HCT116 (cell line): ENCODE measurements at regions not wholly inside any gene's neighbourhood (a gene's known extent, or its start where the extent isn't known, plus 50 kb on each side); places are given as distances from the start of the nearest gene placed in this dataset.

Source experiments
- ATAC-seq: fragments of 200-7000 bp; cut with Tn5 transposase; 2 replicates; pipeline ENCODE4 v1.9.1; 2020; ENCODE audit warnings: mild to moderate bottlenecking, moderate library complexity
- BruUV-seq: library from RNA; stranded (reverse); fragments of 400-500 nt; replicated peaks from 2 replicates; lab custom pipeline; 2021; lab: Mats Ljungman, UMichigan
- CTCF ChIA-PET: fragments of 300-600 bp; sonication (Branson Sonifier 250); formaldehyde crosslinking; loops from one replicate; lab custom pipeline; 2021; ENCODE audit warnings: antibody characterized with exemption; lab: Charles Lee
- POLR2A ChIA-PET: fragments of 300-600, 350-600 bp; sonication (Branson Sonifier 250); formaldehyde crosslinking; loops from one replicate; lab custom pipeline; 2021; ENCODE audit warnings: antibody characterized with exemption; lab: Charles Lee
- RAD21 ChIA-PET, 2 experiments: fragments of 300-600 bp; sonication (Branson Sonifier 250); formaldehyde crosslinking; loops; one replicate each; lab custom pipeline; 2023; ENCODE audit warnings: low total read pairs in 2 of 2; ENCODE audit not compliant: uncharacterized antibody in 2 of 2, unreplicated experiment in 2 of 2, low non-redundant PET in 1 of 2; lab: Charles Lee
- DNase-seq: peaks from one replicate; pipeline ENCODE4 v3.0.0-alpha.2; 2010; ENCODE audit warnings: low read depth, low spot score
- H2AFZ ChIP-seq: fragments of 200-600 bp; shearing (Covaris generic), sonication (generic); 2 replicates; pipeline ENCODE4 v1.6.1; 2017; ENCODE audit warnings: low read depth, mixed run types, mixed read lengths, antibody characterized with exemption, low read length; ENCODE audit not compliant: poor library complexity, severe bottlenecking
- H3K27ac ChIP-seq: 2 replicates; pipeline ENCODE4 v1.5.1; 2012; ENCODE audit warnings: low read depth, low read length
- H3K27me3 ChIP-seq: fragments of 200-600 bp; sonication (generic); 2 replicates; pipeline ENCODE4 v1.6.1; 2016; ENCODE audit warnings: mixed run types, low read length, mixed read lengths; ENCODE audit not compliant: insufficient read depth
- H3K36me3 ChIP-seq, 2 experiments: fragments of 200-500 bp in 1 of 2; fragments of 200-600 bp in 1 of 2; sonication (Bioruptor generic) in 1 of 2; sonication (generic) in 1 of 2; 2 replicates each; pipeline versions ENCODE4 v1.5.1 to v1.6.1; 2014 to 2016; ENCODE audit warnings: low read length in 2 of 2, inconsistent platforms in 1 of 2, mixed read lengths in 1 of 2, mixed run types in 1 of 2; ENCODE audit not compliant: insufficient read depth in 2 of 2, control insufficient read depth in 1 of 2
- H3K4me1 ChIP-seq, 2 experiments: fragments of 200-600 bp in 1 of 2; sonication (generic) in 1 of 2; 2 replicates each; pipeline versions ENCODE4 v1.5.1 to v1.6.1; 2012 to 2017; ENCODE audit warnings: low read length in 2 of 2, inconsistent platforms in 1 of 2, mild to moderate bottlenecking in 1 of 2, mixed read lengths in 1 of 2, mixed run types in 1 of 2, moderate library complexity in 1 of 2; ENCODE audit not compliant: insufficient read depth in 2 of 2, control insufficient read depth in 1 of 2
- H3K4me2 ChIP-seq: fragments of 200-600 bp; sonication (generic); 2 replicates; pipeline ENCODE4 v1.6.1; 2017; ENCODE audit warnings: mixed run types, low read length, mixed read lengths
- H3K4me3 ChIP-seq, 2 experiments: fragments of 200-600 bp in 1 of 2; sonication (generic) in 1 of 2; replicated peaks in 1 of 2; 2 replicates each; pipeline ENCODE4 v1.5.1; 2011 to 2016; ENCODE audit warnings: low read length in 2 of 2, control low read depth in 1 of 2, low read depth in 1 of 2, mild to moderate bottlenecking in 1 of 2, mixed read lengths in 1 of 2, mixed run types in 1 of 2
- H3K79me2 ChIP-seq: fragments of 200-600 bp; sonication (generic); 2 replicates; pipeline ENCODE4 v1.6.1; 2017; ENCODE audit warnings: mild to moderate bottlenecking, mixed run types, low read length, moderate library complexity, mixed read lengths; ENCODE audit not compliant: insufficient read depth
- H3K9ac ChIP-seq: fragments of 200-600 bp; sonication (generic); 2 replicates; pipeline ENCODE4 v1.6.1; 2016; ENCODE audit warnings: low read length, mixed read lengths
- H3K9me2 ChIP-seq: fragments of 200-600 bp; sonication (generic), shearing (Covaris generic); 2 replicates; pipeline ENCODE4 v1.6.1; 2017; ENCODE audit warnings: mixed run types, mild to moderate bottlenecking, moderate library complexity; ENCODE audit not compliant: insufficient read depth
- H3K9me3 ChIP-seq, 2 experiments: fragments of 200-500 bp in 1 of 2; fragments of 200-600 bp in 1 of 2; sonication (Bioruptor generic) in 1 of 2; sonication (generic) in 1 of 2; 2 replicates each; pipeline ENCODE4 v1.6.1; 2014 to 2017; ENCODE audit warnings: low read length in 2 of 2, mixed read lengths in 2 of 2, inconsistent platforms in 1 of 2, low read depth in 1 of 2, mild to moderate bottlenecking in 1 of 2, mixed run types in 1 of 2, moderate library complexity in 1 of 2; ENCODE audit not compliant: control insufficient read depth in 1 of 2, insufficient read depth in 1 of 2
- H4K20me1 ChIP-seq: fragments of 200-600 bp; sonication (generic), shearing (Covaris generic); 2 replicates; pipeline ENCODE4 v1.6.1; 2017; ENCODE audit warnings: mixed run types, mild to moderate bottlenecking, moderate library complexity; ENCODE audit not compliant: insufficient read depth
- ATF3 ChIP-seq: IDR thresholded peaks from 2 replicates; pipeline ENCODE4 v1.6.1; 2012
- CEBPB ChIP-seq: IDR thresholded peaks from 2 replicates; pipeline ENCODE4 v1.6.1; 2012; ENCODE audit warnings: low read depth
- EGR1 ChIP-seq: IDR thresholded peaks from 2 replicates; pipeline ENCODE4 v1.6.1; 2012; ENCODE audit warnings: low read depth
- ELF1 ChIP-seq: IDR thresholded peaks from 2 replicates; pipeline ENCODE4 v1.6.1; 2012; ENCODE audit warnings: low read depth, borderline replicate concordance
- EZH2 ChIP-seq: fragments of 200-600 bp; sonication (generic); IDR thresholded peaks from 2 replicates; pipeline ENCODE4 v1.6.1; 2017; ENCODE audit warnings: antibody characterized with exemption, mixed run types
- EZH2phosphoT487 ChIP-seq: fragments of 200-600 bp; IDR thresholded peaks from 2 replicates; pipeline ENCODE4 v1.6.1; 2018; ENCODE audit warnings: antibody characterized with exemption, borderline replicate concordance
- JUND ChIP-seq: IDR thresholded peaks from 2 replicates; pipeline ENCODE4 v1.6.1; 2012
- MAX ChIP-seq: IDR thresholded peaks from 2 replicates; pipeline ENCODE4 v1.6.1; 2012
- POLR2A ChIP-seq: IDR thresholded peaks from 2 replicates; pipeline ENCODE4 v1.7.0; 2011; ENCODE audit warnings: borderline replicate concordance; ENCODE audit not compliant: insufficient read depth, insufficient read length; ENCODE audit errors: extremely low read depth
- POLR2AphosphoS5 ChIP-seq: IDR thresholded peaks from 2 replicates; pipeline ENCODE4 v1.6.1; 2011; ENCODE audit warnings: mild to moderate bottlenecking, low read depth, low read length, moderate library complexity
- REST ChIP-seq: IDR thresholded peaks from 2 replicates; pipeline ENCODE4 v1.6.1; 2012; ENCODE audit warnings: low read depth
- SIN3A ChIP-seq: IDR thresholded peaks from 2 replicates; pipeline ENCODE4 v1.6.1; 2012; ENCODE audit warnings: low read depth
- SRF ChIP-seq: IDR thresholded peaks from 2 replicates; pipeline ENCODE4 v1.6.1; 2012; ENCODE audit warnings: low read depth
- TCF7L2 ChIP-seq: IDR thresholded peaks from 2 replicates; pipeline ENCODE4 v1.7.0; 2011; ENCODE audit warnings: borderline replicate concordance, inconsistent platforms; ENCODE audit not compliant: insufficient read depth, insufficient read length; ENCODE audit errors: extremely low read depth
- ZFX ChIP-seq: fragments of 450-650 bp; IDR thresholded peaks from 2 replicates; pipeline ENCODE4 v1.6.1; 2017
- ZNF274 ChIP-seq: fragments of 200-500 bp; sonication (Bioruptor generic); IDR thresholded peaks from 2 replicates; pipeline ENCODE4 v1.6.1; 2014; ENCODE audit warnings: mild to moderate bottlenecking, low read depth, low read length, inconsistent platforms
- intact Hi-C: fragments of 100-400 bp; cut with micrococcal nuclease; formaldehyde crosslinking; loops from 2 replicates; pipeline ENCODE4 v1.10.0; 2022

- Histone ChIP-seq H3K4me1 (peaks cover 0 to 3% of the 10 kb centered on the region in 2 experiments; a peak in 1 of 4 replicates), H4K20me1 (no peaks in the 10 kb centered on the region), H3K9me2 (no peaks in the 10 kb centered on the region), H3K36me3 (no peaks in the 10 kb centered on the region), H3K9me3 (no peaks in the 10 kb centered on the region), H3K4me3 (no peak overlapping the region), H3K79me2 (no peaks in the 10 kb centered on the region), H2AFZ (peak overlapping the region; percentile 7), H3K9ac (no peak overlapping the region), H3K27ac (no peak overlapping the region), H3K27me3 (no peaks in the 10 kb centered on the region), H3K4me2 (no peak overlapping the region)
- CTCF ChIA-PET, result no interaction called here
- TF ChIP-seq ZNF274 (no peak), MAX (no peak), JUND (no peak), SRF (no peak), ELF1 (no peak), ZFX (no peak), EGR1 (no peak), ATF3 (no peak), EZH2phosphoT487 (no peak), EZH2 (no peak), SIN3A (no peak), POLR2A (no peak), REST (no peak), POLR2AphosphoS5 (no peak), CEBPB (no peak), TCF7L2 (no peak)
- no peak for DNase-seq
- BruUV-seq, result no TSS peak
- RAD21 ChIA-PET, result no interaction called here
- POLR2A ChIA-PET, result no interaction called here
- intact Hi-C loops, result no loop called here
- ATAC-seq, result no peak
These were observed 379.2 kb downstream of the BTG1 start for GRCh38 chr12:91766454-91766853.
